Heart right ventricle (tissue), 16 donors: ENCODE measurements at regions not wholly inside any gene's neighbourhood (a gene's known extent, or its start where the extent isn't known, plus 50 kb on each side); places are given as distances from the start of the nearest gene placed in this dataset.
"Not testable (repeated sequence)": the region's sequence is repeated elsewhere in the genome, so short reads cannot be mapped to it uniquely, and the experiment has no call there.

Experiments used
- ATAC-seq, 8 donors: fragments of 200-7000 bp; cut with Tn5 transposase; one replicate each; pipeline ENCODE4 v1.9.1; 2020; ENCODE audit warnings: mild to moderate bottlenecking in 8 of 8, moderate library complexity in 8 of 8, moderate number of reproducible peaks in 1 of 8
- DNase-seq, 2 donors: peaks; one replicate each; pipeline ENCODE4 v3.0.0-alpha.2; 2020
- H3K27ac ChIP-seq, 10 donors: fragments of 200-600 bp; sonication (generic) in 2 of 10; one replicate each; pipeline versions ENCODE4 v1.5.0 to v1.8.0; 2020 to 2022; ENCODE audit warnings: mild to moderate bottlenecking in 3 of 10
- H3K27me3 ChIP-seq, 7 donors: fragments of 200-600 bp; one replicate each; pipeline ENCODE4 v1.8.0; 2021 to 2022; ENCODE audit warnings: mild to moderate bottlenecking in 2 of 7
- H3K36me3 ChIP-seq, 9 donors: fragments of 200-600 bp; sonication (generic) in 1 of 9; one replicate each; pipeline versions ENCODE4 v1.5.0 to v1.8.0; 2020 to 2022; ENCODE audit warnings: mild to moderate bottlenecking in 2 of 9
- H3K4me1 ChIP-seq, 9 donors: fragments of 200-600 bp; sonication (generic) in 1 of 9; one replicate each; pipeline versions ENCODE4 v1.5.0 to v1.8.0; 2020 to 2022; ENCODE audit warnings: mild to moderate bottlenecking in 4 of 9
- H3K4me3 ChIP-seq, 10 donors: fragments of 200-600 bp; sonication (generic) in 2 of 10; one replicate each; pipeline versions ENCODE4 v1.5.0 to v1.8.0; 2020 to 2022; ENCODE audit warnings: mild to moderate bottlenecking in 7 of 10, moderate library complexity in 2 of 10
- H3K9me3 ChIP-seq, 11 donors: fragments of 200-600 bp in 10 of 11; sonication (generic) in 2 of 11; one replicate each; pipeline versions ENCODE4 v1.5.0 to v1.8.0; 2013 to 2022; ENCODE audit warnings: mild to moderate bottlenecking in 2 of 11, control low read depth in 1 of 11, moderate library complexity in 1 of 11
- CTCF ChIP-seq, 9 donors: fragments of 200-600 bp; sonication (generic) in 2 of 9; IDR thresholded peaks; one replicate each; pipeline versions ENCODE4 v1.5.0 to v1.8.0; 2021 to 2022; ENCODE audit warnings: antibody characterized with exemption in 9 of 9, mild to moderate bottlenecking in 5 of 9, moderate library complexity in 1 of 9
- WGBS, 2 donors: extraction: QIAGEN DNeasy Blood & Tissue Kit; methylation state at CpG; one replicate each; pipeline ENCODE4 v1.1.7; 2013; ENCODE audit warnings: inconsistent platforms in 1 of 2; 5-methylcytosine and 5-hydroxymethylcytosine counted together
- intact Hi-C, 10 donors: fragments of 100-400 bp; cut with DNase I; formaldehyde crosslinking; loops; one replicate each; pipeline versions ENCODE4 v1.11.1 to v1.14.2; 2022
- donor health status: Arrhythmogenic right ventricular cardiomyopathy.
- donor health status: ischemic (EF 13 %, LVEDD 7.1; RV severe dilation, severe dysfunction).
- donor health status: healthy with polysubstance abuse.
- donor health status: DM: no; HTN: yes; CAD: no.
- donor health status: DM: no; HTN: no; CAD: no.
- donor health status: ischemic (EF 25% LVEDD 6.9; RV normal size, moderate dysfunction).
- donor health status: ischemic (EF 25% LVEDD 5.7; RV mildly dilated, moderate dysfunction).
- donor health status: healthy.
- donor health status: DM: yes; HTN: yes; CAD: no.
- donor health status: Ischemic cardiomyopathy.
- donor health status: ischemic (EF 35%, LVEDD 5.7; RV mildly dilated, moderate dysfunction).
- donor health status: nonischemic (EF 11% LVEDD 7.7; RV severe dilation, severe dysfunction).
- donor health status: DM: yes; HTN: yes; CAD: no.
- donor health status: PGD.
- donor health status: ischemic (EF 29% LVEDD 5.4; RV normal size, mild dysfunction).
- donor health status: nonischemic (EF 23%, LVEDD 6.1; RV moderate dilation, normal function).

GRCh38 chr13:65784088-65784816 is 1445.9 kb downstream of the PCDH9 start:
- no peak for TF ChIP-seq CTCF (IDR thresholded peaks at IDR 0.05)
- no peak for ATAC-seq
- intact Hi-C loops = no loop called here
- no peaks in the 10 kb centered on the region for H3K4me1 ChIP-seq
- H3K36me3 ChIP-seq = no peaks in the 10 kb centered on the region
- no peaks in the 10 kb centered on the region for H3K27me3 ChIP-seq
- 78 to 82% methylated on average over 12 of the region's 12 CpGs for WGBS, 2 donors
- H3K27ac ChIP-seq = no peak overlapping the region
- peak in 1 of 2 donors; percentile 4 for DNase-seq
- H3K9me3 ChIP-seq = peaks cover 0 to 10% (median 0%) of the 10 kb centered on the region in 11 donors
- no peak overlapping the region for H3K4me3 ChIP-seq

GRCh38 chr13:65783383-65783782 is 1446.8 kb downstream of the PCDH9 start:
- no peaks in the 10 kb centered on the region for H3K4me1 ChIP-seq
- no peaks in the 10 kb centered on the region for H3K27me3 ChIP-seq
- peak in 1 of 8 donors; percentile 35 for ATAC-seq
- TF ChIP-seq CTCF (IDR thresholded peaks at IDR 0.05) = no peak
- 92% methylated on average over 6 of the region's 6 CpGs for WGBS, 2 donors
- peaks cover 0 to 14% (median 0%) of the 10 kb centered on the region in 11 donors for H3K9me3 ChIP-seq
- intact Hi-C loops = no loop called here
- H3K36me3 ChIP-seq = no peaks in the 10 kb centered on the region
- no peak overlapping the region for H3K4me3 ChIP-seq
- DNase-seq = no peak
- H3K27ac ChIP-seq = no peak overlapping the region

GRCh38 chr13:65771704-65772313 is 1458.3 kb downstream of the PCDH9 start:
- H3K36me3 ChIP-seq, H3K4me3 ChIP-seq, H3K4me1 ChIP-seq, H3K27ac ChIP-seq, ATAC-seq, H3K27me3 ChIP-seq, intact Hi-C loops, DNase-seq: not testable (repeated sequence)
- 76 to 79% methylated on average over 6 of the region's 6 CpGs for WGBS, 2 donors
- H3K9me3 ChIP-seq = peaks cover 0 to 39% (median 10%) of the 10 kb centered on the region in 11 donors

- H3K36me3 ChIP-seq = no peaks in the 10 kb centered on the region
- H3K4me1 ChIP-seq = no peaks in the 10 kb centered on the region
- WGBS, 2 donors = 80 to 81% methylated on average over 6 of the region's 6 CpGs
- DNase-seq (no peak), ATAC-seq (no peak)
- H3K27ac ChIP-seq = no peak overlapping the region
- no peaks in the 10 kb centered on the region for H3K27me3 ChIP-seq
- intact Hi-C loops = no loop called here
- peaks cover 0 to 29% (median 10%) of the 10 kb centered on the region in 11 donors for H3K9me3 ChIP-seq
- TF ChIP-seq CTCF (IDR thresholded peaks at IDR 0.05) = no peak
- no peak overlapping the region for H3K4me3 ChIP-seq
Measured at GRCh38 chr13:65768545-65768944, 1461.6 kb downstream of the PCDH9 start.

- peaks cover 0 to 32% (median 10%) of the 10 kb centered on the region in 11 donors for H3K9me3 ChIP-seq
- H3K36me3 ChIP-seq = no peaks in the 10 kb centered on the region
- H3K27ac ChIP-seq = no peak overlapping the region
- WGBS, 2 donors = 68 to 77% methylated on average over 4 of the region's 4 CpGs
- no peak overlapping the region for H3K4me3 ChIP-seq
- intact Hi-C loops = no loop called here
- no peaks in the 10 kb centered on the region for H3K4me1 ChIP-seq
- ATAC-seq (no peak), DNase-seq (no peak)
- no peak for TF ChIP-seq CTCF (IDR thresholded peaks at IDR 0.05)
- H3K27me3 ChIP-seq = no peaks in the 10 kb centered on the region
Measured at GRCh38 chr13:65763811-65764210, 1466.3 kb downstream of the PCDH9 start.
